Peyer's patch (tissue), 4 donors: ENCODE measurements at regions not wholly inside any gene's neighbourhood (a gene's known extent, or its start where the extent isn't known, plus 50 kb on each side); places are given as distances from the start of the nearest gene placed in this dataset.
"Not testable (repeated sequence)": the region's sequence is repeated elsewhere in the genome, so short reads cannot be mapped to it uniquely, and the experiment has no call there.

Experiments
- POLR2A ChIP-seq, 2 donors: fragments of 450-650 bp; IDR thresholded peaks; one replicate each; pipeline ENCODE4 v1.5.1; 2017; ENCODE audit warnings: antibody characterized with exemption in 2 of 2, mild to moderate bottlenecking in 2 of 2, moderate library complexity in 2 of 2
- TF ChIP-seq, protein P1 (sequence below), 6 experiments: fragments of 450-650 bp in 4 of 6; fragments of 200-600 bp in 2 of 6; sonication (generic) in 1 of 6; IDR thresholded peaks; one replicate each; pipeline ENCODE4 v1.5.1; 2017 to 2019; ENCODE audit warnings: antibody characterized with exemption in 6 of 6, mild to moderate bottlenecking in 3 of 6, moderate library complexity in 1 of 6

DNA sequence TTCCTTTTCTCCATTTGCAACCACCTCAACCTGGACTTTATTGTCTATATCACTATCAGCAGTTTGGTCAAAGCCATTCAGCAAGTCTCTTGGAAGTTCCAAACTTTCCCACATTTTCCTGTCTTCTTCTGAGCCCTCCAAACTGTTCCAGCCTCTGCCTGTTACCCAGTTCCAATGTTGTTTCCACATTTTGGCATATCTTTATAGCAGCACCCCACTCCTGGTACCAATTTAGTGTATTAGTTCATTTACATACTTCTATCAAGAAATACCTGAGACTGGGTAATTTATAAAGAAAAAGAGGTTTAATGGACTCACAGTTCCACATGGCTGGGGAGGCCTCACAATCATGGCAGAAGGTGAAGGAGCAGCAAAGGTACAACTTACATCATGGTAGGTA, 90.4 kb upstream of the NETO1 start:
- not testable (repeated sequence) for TF ChIP-seq POLR2A (IDR thresholded peaks at IDR 0.05)
- TF ChIP-seq, protein P1, sequence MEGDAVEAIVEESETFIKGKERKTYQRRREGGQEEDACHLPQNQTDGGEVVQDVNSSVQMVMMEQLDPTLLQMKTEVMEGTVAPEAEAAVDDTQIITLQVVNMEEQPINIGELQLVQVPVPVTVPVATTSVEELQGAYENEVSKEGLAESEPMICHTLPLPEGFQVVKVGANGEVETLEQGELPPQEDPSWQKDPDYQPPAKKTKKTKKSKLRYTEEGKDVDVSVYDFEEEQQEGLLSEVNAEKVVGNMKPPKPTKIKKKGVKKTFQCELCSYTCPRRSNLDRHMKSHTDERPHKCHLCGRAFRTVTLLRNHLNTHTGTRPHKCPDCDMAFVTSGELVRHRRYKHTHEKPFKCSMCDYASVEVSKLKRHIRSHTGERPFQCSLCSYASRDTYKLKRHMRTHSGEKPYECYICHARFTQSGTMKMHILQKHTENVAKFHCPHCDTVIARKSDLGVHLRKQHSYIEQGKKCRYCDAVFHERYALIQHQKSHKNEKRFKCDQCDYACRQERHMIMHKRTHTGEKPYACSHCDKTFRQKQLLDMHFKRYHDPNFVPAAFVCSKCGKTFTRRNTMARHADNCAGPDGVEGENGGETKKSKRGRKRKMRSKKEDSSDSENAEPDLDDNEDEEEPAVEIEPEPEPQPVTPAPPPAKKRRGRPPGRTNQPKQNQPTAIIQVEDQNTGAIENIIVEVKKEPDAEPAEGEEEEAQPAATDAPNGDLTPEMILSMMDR (IDR thresholded peaks at IDR 0.05) = not testable (repeated sequence)
